OCI-LY3 (cell line): ENCODE measurements at regions not wholly inside any gene's neighbourhood (a gene's known extent, or its start where the extent isn't known, plus 50 kb on each side); places are given as distances from the start of the nearest gene placed in this dataset.

Experiments used
- CTCF ChIP-seq: fragments of 200-600, 300-600 bp; sonication (generic); IDR thresholded peaks from 2 replicates; pipeline ENCODE4 v1.5.1; 2014; ENCODE audit warnings: antibody characterized with exemption, low read length, low read depth
- EZH2phosphoT487 ChIP-seq: fragments of 200-600 bp; shearing (Covaris generic); IDR thresholded peaks from 2 replicates; pipeline ENCODE4 v1.6.1; 2018; ENCODE audit warnings: antibody characterized with exemption, mixed run types, low read depth

- TF ChIP-seq CTCF (no peak), EZH2phosphoT487 (no peak)
Measured at GRCh38 chr4:24078347-24078962, 188.6 kb upstream of the PPARGC1A start.
